ENCODE measurements at regions not wholly inside any gene's neighbourhood (a gene's known extent, or its start where the extent isn't known, plus 50 kb on each side); places are given as distances from the start of the nearest gene placed in this dataset.

DNA sequence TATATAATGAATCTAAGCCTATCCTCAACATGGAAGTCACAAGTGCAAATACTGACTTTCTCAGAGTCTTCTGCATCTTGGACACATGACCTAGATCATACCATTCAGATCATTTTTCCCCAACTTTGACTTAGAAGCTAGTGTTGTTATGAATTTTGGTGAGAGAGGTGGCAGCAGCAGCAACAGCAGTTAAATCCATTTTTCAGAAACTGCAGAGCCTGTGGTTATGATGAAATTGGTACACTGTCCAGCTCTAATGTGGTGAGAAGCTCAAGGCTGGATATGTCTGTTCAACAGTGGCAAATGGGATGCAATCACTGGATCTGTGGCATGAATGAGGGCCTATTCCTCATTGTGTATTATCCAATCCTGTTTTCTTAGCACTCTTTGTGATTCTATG, 290.1 kb upstream of the SATB1 start:
- TF ChIP-seq SP1 (IDR thresholded peaks at IDR 0.05): no peak
- TF ChIP-seq, protein P1, sequence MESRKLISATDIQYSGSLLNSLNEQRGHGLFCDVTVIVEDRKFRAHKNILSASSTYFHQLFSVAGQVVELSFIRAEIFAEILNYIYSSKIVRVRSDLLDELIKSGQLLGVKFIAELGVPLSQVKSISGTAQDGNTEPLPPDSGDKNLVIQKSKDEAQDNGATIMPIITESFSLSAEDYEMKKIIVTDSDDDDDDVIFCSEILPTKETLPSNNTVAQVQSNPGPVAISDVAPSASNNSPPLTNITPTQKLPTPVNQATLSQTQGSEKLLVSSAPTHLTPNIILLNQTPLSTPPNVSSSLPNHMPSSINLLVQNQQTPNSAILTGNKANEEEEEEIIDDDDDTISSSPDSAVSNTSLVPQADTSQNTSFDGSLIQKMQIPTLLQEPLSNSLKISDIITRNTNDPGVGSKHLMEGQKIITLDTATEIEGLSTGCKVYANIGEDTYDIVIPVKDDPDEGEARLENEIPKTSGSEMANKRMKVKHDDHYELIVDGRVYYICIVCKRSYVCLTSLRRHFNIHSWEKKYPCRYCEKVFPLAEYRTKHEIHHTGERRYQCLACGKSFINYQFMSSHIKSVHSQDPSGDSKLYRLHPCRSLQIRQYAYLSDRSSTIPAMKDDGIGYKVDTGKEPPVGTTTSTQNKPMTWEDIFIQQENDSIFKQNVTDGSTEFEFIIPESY (IDR thresholded peaks at IDR 0.05): no peak
- no peak for TF ChIP-seq RXRA (IDR thresholded peaks at IDR 0.05)
- no peak for TF ChIP-seq NR2F2 (IDR thresholded peaks at IDR 0.05)
- no peak for TF ChIP-seq EGR1 (IDR thresholded peaks at IDR 0.05; ENCODE audit: low read depth in 2 of 2)
- TF ChIP-seq, protein P2, sequence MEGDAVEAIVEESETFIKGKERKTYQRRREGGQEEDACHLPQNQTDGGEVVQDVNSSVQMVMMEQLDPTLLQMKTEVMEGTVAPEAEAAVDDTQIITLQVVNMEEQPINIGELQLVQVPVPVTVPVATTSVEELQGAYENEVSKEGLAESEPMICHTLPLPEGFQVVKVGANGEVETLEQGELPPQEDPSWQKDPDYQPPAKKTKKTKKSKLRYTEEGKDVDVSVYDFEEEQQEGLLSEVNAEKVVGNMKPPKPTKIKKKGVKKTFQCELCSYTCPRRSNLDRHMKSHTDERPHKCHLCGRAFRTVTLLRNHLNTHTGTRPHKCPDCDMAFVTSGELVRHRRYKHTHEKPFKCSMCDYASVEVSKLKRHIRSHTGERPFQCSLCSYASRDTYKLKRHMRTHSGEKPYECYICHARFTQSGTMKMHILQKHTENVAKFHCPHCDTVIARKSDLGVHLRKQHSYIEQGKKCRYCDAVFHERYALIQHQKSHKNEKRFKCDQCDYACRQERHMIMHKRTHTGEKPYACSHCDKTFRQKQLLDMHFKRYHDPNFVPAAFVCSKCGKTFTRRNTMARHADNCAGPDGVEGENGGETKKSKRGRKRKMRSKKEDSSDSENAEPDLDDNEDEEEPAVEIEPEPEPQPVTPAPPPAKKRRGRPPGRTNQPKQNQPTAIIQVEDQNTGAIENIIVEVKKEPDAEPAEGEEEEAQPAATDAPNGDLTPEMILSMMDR (IDR thresholded peaks at IDR 0.05; ENCODE audit: low read depth, low read length, missing input control): no peak
- TF ChIP-seq, protein P3, sequence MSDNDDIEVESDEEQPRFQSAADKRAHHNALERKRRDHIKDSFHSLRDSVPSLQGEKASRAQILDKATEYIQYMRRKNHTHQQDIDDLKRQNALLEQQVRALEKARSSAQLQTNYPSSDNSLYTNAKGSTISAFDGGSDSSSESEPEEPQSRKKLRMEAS (IDR thresholded peaks at IDR 0.05): no peak
- TF ChIP-seq FOXA1 (IDR thresholded peaks at IDR 0.05): no peak
- TF ChIP-seq RAD21 (IDR thresholded peaks at IDR 0.05): no peak
- TF ChIP-seq, protein P4, sequence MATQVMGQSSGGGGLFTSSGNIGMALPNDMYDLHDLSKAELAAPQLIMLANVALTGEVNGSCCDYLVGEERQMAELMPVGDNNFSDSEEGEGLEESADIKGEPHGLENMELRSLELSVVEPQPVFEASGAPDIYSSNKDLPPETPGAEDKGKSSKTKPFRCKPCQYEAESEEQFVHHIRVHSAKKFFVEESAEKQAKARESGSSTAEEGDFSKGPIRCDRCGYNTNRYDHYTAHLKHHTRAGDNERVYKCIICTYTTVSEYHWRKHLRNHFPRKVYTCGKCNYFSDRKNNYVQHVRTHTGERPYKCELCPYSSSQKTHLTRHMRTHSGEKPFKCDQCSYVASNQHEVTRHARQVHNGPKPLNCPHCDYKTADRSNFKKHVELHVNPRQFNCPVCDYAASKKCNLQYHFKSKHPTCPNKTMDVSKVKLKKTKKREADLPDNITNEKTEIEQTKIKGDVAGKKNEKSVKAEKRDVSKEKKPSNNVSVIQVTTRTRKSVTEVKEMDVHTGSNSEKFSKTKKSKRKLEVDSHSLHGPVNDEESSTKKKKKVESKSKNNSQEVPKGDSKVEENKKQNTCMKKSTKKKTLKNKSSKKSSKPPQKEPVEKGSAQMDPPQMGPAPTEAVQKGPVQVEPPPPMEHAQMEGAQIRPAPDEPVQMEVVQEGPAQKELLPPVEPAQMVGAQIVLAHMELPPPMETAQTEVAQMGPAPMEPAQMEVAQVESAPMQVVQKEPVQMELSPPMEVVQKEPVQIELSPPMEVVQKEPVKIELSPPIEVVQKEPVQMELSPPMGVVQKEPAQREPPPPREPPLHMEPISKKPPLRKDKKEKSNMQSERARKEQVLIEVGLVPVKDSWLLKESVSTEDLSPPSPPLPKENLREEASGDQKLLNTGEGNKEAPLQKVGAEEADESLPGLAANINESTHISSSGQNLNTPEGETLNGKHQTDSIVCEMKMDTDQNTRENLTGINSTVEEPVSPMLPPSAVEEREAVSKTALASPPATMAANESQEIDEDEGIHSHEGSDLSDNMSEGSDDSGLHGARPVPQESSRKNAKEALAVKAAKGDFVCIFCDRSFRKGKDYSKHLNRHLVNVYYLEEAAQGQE (IDR thresholded peaks at IDR 0.05): no peak
- no peak for TF ChIP-seq HNF4A (conservative IDR thresholded peaks at IDR 0.05)
- TF ChIP-seq YY1 (IDR thresholded peaks at IDR 0.05): no peak
- no peak for TF ChIP-seq FOXA2 (IDR thresholded peaks at IDR 0.05)
- TF ChIP-seq HNF4G (IDR thresholded peaks at IDR 0.05): no peak
- no peak for TF ChIP-seq GABPA (IDR thresholded peaks at IDR 0.05 in 1 of 2, conservative IDR thresholded peaks at IDR 0.05 in 1 of 2)
- TF ChIP-seq, protein P5, sequence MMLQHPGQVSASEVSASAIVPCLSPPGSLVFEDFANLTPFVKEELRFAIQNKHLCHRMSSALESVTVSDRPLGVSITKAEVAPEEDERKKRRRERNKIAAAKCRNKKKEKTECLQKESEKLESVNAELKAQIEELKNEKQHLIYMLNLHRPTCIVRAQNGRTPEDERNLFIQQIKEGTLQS (IDR thresholded peaks at IDR 0.05): no peak
- H3K9ac ChIP-seq (ENCODE audit: low read depth in 1 of 2, low read length in 2 of 2): no peak overlapping the region
- H3K4me3 ChIP-seq (ENCODE audit: low read depth in 1 of 3, low read length in 3 of 3): no peak overlapping the region
- H3K27me3 ChIP-seq (ENCODE audit: control insufficient read depth in 4 of 4, insufficient read depth in 4 of 4, low read length in 3 of 4): no peaks in the 10 kb centered on the region
- no peaks in the 10 kb centered on the region for H3K36me3 ChIP-seq (ENCODE audit: control insufficient read depth in 4 of 4, insufficient read depth in 3 of 4, low read depth in 1 of 4, low read length in 3 of 4)
- no peaks in the 10 kb centered on the region for H3K4me1 ChIP-seq (ENCODE audit: control insufficient read depth in 4 of 4, insufficient read depth in 4 of 4, low read length in 3 of 4)
- no peak overlapping the region for H3K27ac ChIP-seq (ENCODE audit: low read depth in 1 of 2, low read length in 2 of 2)
- H3K9me3 ChIP-seq (ENCODE audit: control insufficient read depth in 4 of 4, low read length in 3 of 4): no peaks in the 10 kb centered on the region
- no peak for DNase-seq (ENCODE audit: low spot score)

DNA sequence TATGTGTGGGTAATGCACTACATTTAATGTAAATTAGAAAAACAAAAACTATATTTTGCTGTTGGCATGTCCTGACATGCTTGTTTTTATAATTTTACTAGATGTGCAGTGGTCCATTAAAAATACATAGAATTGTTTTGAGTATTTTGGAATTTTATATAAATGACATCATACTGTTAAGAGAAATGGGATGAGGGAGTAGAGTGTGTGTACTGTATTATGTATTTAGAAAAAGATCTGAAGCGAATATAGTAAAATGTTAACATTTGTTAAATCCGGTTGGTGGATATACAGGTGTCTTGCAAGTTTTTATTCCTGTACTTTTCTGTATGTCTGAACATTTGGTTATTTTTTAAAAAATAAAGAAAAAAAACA, 288.4 kb upstream of the SATB1 start:
- Histone ChIP-seq H3K27ac (ENCODE audit: low read depth in 1 of 2, low read length in 2 of 2) (no peak overlapping the region), H3K27me3 (ENCODE audit: control insufficient read depth in 4 of 4, insufficient read depth in 4 of 4, low read length in 3 of 4) (no peaks in the 10 kb centered on the region), H3K36me3 (ENCODE audit: control insufficient read depth in 4 of 4, insufficient read depth in 3 of 4, low read depth in 1 of 4, low read length in 3 of 4) (no peaks in the 10 kb centered on the region), H3K4me3 (ENCODE audit: low read depth in 1 of 3, low read length in 3 of 3) (no peak overlapping the region), H3K4me1 (ENCODE audit: control insufficient read depth in 4 of 4, insufficient read depth in 4 of 4, low read length in 3 of 4) (no peaks in the 10 kb centered on the region), H3K9ac (ENCODE audit: low read depth in 1 of 2, low read length in 2 of 2) (no peak overlapping the region), H3K9me3 (ENCODE audit: control insufficient read depth in 4 of 4, low read length in 3 of 4) (no peaks in the 10 kb centered on the region)
- TF ChIP-seq, protein P1 (IDR thresholded peaks at IDR 0.05): no peak
- TF ChIP-seq GABPA (IDR thresholded peaks at IDR 0.05 in 1 of 2, conservative IDR thresholded peaks at IDR 0.05 in 1 of 2) (no peak), FOXA2 (IDR thresholded peaks at IDR 0.05) (no peak), SP1 (IDR thresholded peaks at IDR 0.05) (no peak), HNF4G (IDR thresholded peaks at IDR 0.05) (no peak), TAF1 (conservative IDR thresholded peaks at IDR 0.05) (no peak), RAD21 (IDR thresholded peaks at IDR 0.05) (no peak)
- TF ChIP-seq, protein P5 (IDR thresholded peaks at IDR 0.05): no peak
- DNase-seq (ENCODE audit: low spot score): no peak
- WGBS: 85% methylated on average over 2 of the region's 2 CpGs

Measured in liver (tissue), 8 donors.